ENCODE measurements at regions not wholly inside any gene's neighbourhood (a gene's known extent, or its start where the extent isn't known, plus 50 kb on each side); places are given as distances from the start of the nearest gene placed in this dataset.
"Not testable (repeated sequence)": the region's sequence is repeated elsewhere in the genome, so short reads cannot be mapped to it uniquely, and the experiment has no call there.

DNA sequence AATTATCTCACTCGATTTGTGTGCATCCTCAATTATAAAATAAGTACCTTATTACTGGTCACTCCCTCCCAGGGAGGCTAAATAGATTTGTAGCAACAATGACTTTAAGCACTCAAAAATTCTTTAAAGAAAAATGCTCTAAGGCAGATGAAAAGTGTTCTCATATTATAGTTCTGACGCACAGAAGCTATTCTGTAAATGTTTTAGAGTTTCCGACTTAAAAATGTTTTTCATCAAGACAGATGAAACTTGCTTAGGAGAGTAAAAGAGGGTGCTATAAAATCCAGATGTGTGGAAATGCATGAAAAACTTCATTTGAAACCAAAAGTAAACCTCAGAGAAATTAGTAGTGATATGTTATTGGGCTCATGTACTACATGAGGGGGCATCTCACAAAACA is 398.4 kb upstream of the KCNMB2 start:
- no peak for TF ChIP-seq CTCF (IDR thresholded peaks at IDR 0.05)
- H3K9me3 ChIP-seq: no peaks in the 10 kb centered on the region

DNA sequence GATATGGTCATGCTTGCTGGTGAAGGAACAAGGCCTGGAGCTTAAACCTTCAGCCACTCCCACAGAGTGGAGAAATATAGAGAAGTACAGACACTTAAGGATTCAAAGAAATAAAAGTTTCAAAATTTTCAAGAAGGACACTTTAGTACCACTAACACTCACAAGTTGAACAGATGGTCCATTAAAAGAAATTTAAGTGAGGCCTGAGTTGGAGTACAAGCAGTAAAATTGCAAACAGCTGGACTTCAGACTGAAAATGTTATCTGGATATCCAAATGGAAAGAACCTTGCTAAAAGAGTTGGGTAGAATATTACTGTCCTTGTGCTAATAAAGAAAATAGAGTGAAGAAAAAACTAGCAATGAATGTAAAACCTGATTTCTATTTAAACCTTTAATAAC is 397.1 kb upstream of the KCNMB2 start:
- no peaks in the 10 kb centered on the region for H3K27me3 ChIP-seq
- no peak for TF ChIP-seq CTCF (IDR thresholded peaks at IDR 0.05)

More for the DNA sequence above, 398.4 kb upstream of the KCNMB2 start:
- H3K36me3 ChIP-seq: no peaks in the 10 kb centered on the region
- H3K27ac ChIP-seq: no peak overlapping the region
- no peaks in the 10 kb centered on the region for H3K27me3 ChIP-seq
- no peak overlapping the region for H3K4me3 ChIP-seq (ENCODE audit: low read depth in 1 of 2, low read length in 1 of 2)
- no peaks in the 10 kb centered on the region for H3K4me1 ChIP-seq (ENCODE audit: control insufficient read depth in 1 of 2, insufficient read depth in 1 of 2, low read depth in 1 of 2, low read length in 1 of 2)

GRCh38 chr3:178140531-178141304 is 395.5 kb upstream of the KCNMB2 start:
- H3K36me3 ChIP-seq: no peaks in the 10 kb centered on the region
- H3K4me3 ChIP-seq (ENCODE audit: low read depth in 1 of 2, low read length in 1 of 2): no peak overlapping the region
- no peaks in the 10 kb centered on the region for H3K9me3 ChIP-seq
- H3K4me1 ChIP-seq (ENCODE audit: control insufficient read depth in 1 of 2, insufficient read depth in 1 of 2, low read depth in 1 of 2, low read length in 1 of 2): no peaks in the 10 kb centered on the region
- TF ChIP-seq CTCF (IDR thresholded peaks at IDR 0.05): no peak
- no peaks in the 10 kb centered on the region for H3K27me3 ChIP-seq
- H3K27ac ChIP-seq: no peak overlapping the region

More for the DNA sequence above, 397.1 kb upstream of the KCNMB2 start:
- Histone ChIP-seq H3K4me1 (ENCODE audit: control insufficient read depth in 1 of 2, insufficient read depth in 1 of 2, low read depth in 1 of 2, low read length in 1 of 2) (no peaks in the 10 kb centered on the region), H3K36me3 (no peaks in the 10 kb centered on the region), H3K9me3 (no peaks in the 10 kb centered on the region), H3K4me3 (ENCODE audit: low read depth in 1 of 2, low read length in 1 of 2) (no peak overlapping the region), H3K27ac (no peak overlapping the region)

DNA sequence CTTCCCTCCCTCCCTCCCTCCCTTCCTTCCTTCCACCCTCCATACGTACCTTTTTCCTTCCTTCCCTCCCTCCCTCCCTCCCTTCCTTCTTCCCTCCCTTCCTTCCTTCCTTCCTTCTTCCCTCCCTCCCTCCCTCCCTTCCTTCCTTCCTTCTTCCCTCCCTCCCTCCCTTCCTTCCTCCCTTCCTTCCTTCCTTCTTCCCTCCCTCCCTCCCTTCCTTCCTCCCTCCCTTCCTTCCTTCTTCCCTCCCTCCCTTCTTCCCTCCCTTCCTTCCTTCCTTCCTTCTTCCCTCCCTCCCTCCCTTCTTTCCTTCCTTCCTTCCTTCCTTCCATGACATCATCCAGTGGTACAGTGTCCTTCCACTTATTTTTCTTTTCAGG is 394.9 kb upstream of the KCNMB2 start:
- not testable (repeated sequence) for H3K27me3 ChIP-seq; H3K4me3 ChIP-seq (ENCODE audit: low read depth in 1 of 2, low read length in 1 of 2); H3K36me3 ChIP-seq; H3K9me3 ChIP-seq; H3K4me1 ChIP-seq (ENCODE audit: control insufficient read depth in 1 of 2, insufficient read depth in 1 of 2, low read depth in 1 of 2, low read length in 1 of 2); H3K27ac ChIP-seq

GRCh38 chr3:178146406-178146831 is 389.8 kb upstream of the KCNMB2 start:
- H3K4me3 ChIP-seq (ENCODE audit: low read depth in 1 of 2, low read length in 1 of 2): no peak overlapping the region
- H3K27me3 ChIP-seq: no peaks in the 10 kb centered on the region
- no peaks in the 10 kb centered on the region for H3K36me3 ChIP-seq
- H3K9me3 ChIP-seq: no peaks in the 10 kb centered on the region
- TF ChIP-seq CTCF (IDR thresholded peaks at IDR 0.05): no peak
- no peak overlapping the region for H3K27ac ChIP-seq
- H3K4me1 ChIP-seq (ENCODE audit: control insufficient read depth in 1 of 2, insufficient read depth in 1 of 2, low read depth in 1 of 2, low read length in 1 of 2): no peaks in the 10 kb centered on the region

DNA sequence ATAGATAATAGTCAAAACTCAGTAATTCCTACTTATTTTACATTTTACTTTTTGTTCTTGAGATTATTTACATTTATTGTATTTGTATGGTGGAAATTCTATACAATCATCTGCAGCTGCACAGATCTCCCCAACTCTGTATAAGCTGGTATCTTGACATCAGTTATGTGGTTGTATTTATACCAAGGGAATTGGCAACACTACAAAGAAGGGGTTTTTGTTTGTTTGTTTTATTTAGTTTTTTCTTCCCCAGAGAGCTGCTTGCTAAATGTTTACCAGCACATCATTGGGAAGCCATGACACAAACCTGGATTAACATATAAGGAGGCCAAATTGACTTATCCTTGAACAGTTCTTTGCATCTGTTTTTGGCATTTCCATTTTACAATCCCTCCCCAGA is 389.2 kb upstream of the KCNMB2 start:
- no peak overlapping the region for H3K4me3 ChIP-seq (ENCODE audit: low read depth in 1 of 2, low read length in 1 of 2)
- H3K9me3 ChIP-seq: no peaks in the 10 kb centered on the region
- no peak for TF ChIP-seq CTCF (IDR thresholded peaks at IDR 0.05)
- no peak overlapping the region for H3K27ac ChIP-seq
- H3K27me3 ChIP-seq: no peaks in the 10 kb centered on the region
- no peaks in the 10 kb centered on the region for H3K4me1 ChIP-seq (ENCODE audit: control insufficient read depth in 1 of 2, insufficient read depth in 1 of 2, low read depth in 1 of 2, low read length in 1 of 2)
- no peaks in the 10 kb centered on the region for H3K36me3 ChIP-seq
